Effector memory CD4-positive, alpha-beta T cell (primary cell): ENCODE measurements at regions not wholly inside any gene's neighbourhood (a gene's known extent, or its start where the extent isn't known, plus 50 kb on each side); places are given as distances from the start of the nearest gene placed in this dataset.

ENCODE experiments used
- DNase-seq, 3 donors: peaks; one replicate each; pipeline ENCODE4 v3.0.0-alpha.2; 2020
- H3K27ac ChIP-seq: 2 replicates; pipeline ENCODE4 v1.7.0; 2013; ENCODE audit warnings: mild to moderate bottlenecking, low read length, moderate library complexity; ENCODE audit not compliant: insufficient read depth, poor library complexity, severe bottlenecking
- H3K27me3 ChIP-seq: replicated peaks from 2 replicates; pipeline ENCODE4 v1.7.0; 2013; ENCODE audit warnings: mild to moderate bottlenecking, low read length; ENCODE audit not compliant: insufficient read depth, control insufficient read depth, poor library complexity, severe bottlenecking
- H3K36me3 ChIP-seq: 2 replicates; pipeline ENCODE4 v1.7.0; 2013; ENCODE audit warnings: mild to moderate bottlenecking, low read length, moderate library complexity; ENCODE audit not compliant: control insufficient read depth, insufficient read depth
- H3K4me1 ChIP-seq: 2 replicates; pipeline ENCODE4 v1.7.0; 2013; ENCODE audit warnings: low read length, mild to moderate bottlenecking; ENCODE audit not compliant: control insufficient read depth, insufficient read depth, poor library complexity, severe bottlenecking
- H3K4me3 ChIP-seq: 2 replicates; pipeline ENCODE4 v1.7.0; 2013; ENCODE audit warnings: low read length, low read depth, mild to moderate bottlenecking; ENCODE audit not compliant: insufficient read depth, poor library complexity, severe bottlenecking
- H3K9me3 ChIP-seq: 2 replicates; pipeline ENCODE4 v1.7.0; 2013; ENCODE audit warnings: mild to moderate bottlenecking, low read length, moderate library complexity; ENCODE audit not compliant: control insufficient read depth

DNA sequence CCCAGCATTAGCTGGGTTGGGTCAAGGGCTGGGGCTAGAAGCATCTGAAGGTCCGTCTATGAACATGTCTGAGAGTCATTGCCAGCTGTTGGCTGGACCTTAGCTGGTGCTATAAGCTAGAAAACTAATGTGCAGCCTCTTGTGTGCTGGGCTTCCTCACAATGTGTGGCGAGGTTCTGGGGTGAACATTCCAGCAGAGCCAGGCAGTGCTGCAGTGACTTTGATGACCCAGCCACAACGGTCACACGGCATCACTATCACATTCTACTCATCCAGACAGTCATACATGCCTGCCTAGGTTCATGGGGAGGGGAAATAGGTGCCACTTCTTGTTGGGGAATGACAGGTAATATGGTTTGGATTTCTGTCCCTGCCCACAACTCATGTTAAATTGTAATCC lies 260.5 kb downstream of the CYP26B1 start:
- Histone ChIP-seq H3K36me3 (no peaks in the 10 kb centered on the region), H3K27ac (no peak overlapping the region), H3K4me1 (no peaks in the 10 kb centered on the region), H3K27me3 (peaks cover 3% of the 10 kb centered on the region), H3K4me3 (no peak overlapping the region), H3K9me3 (no peaks in the 10 kb centered on the region)
- DNase-seq = no peak

DNA sequence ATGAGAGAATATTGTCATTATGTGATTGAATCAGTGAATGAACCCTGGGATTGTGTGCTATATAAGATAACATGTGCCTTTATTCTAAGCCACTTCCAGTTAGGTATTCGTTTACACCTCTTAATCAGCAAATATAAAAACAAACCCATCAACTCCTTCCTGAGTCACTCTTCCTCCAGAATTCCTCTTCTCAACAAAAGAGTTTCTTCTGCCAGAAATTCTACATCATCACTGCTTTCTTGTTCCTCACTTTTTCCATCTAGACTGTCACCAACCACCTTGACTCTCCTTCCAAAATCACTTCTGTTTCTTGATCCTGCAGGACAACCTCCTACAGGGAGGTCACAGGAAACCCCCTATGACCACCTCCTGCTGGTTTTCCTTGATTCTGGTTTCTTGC lies 261.4 kb downstream of the CYP26B1 start:
- no peaks in the 10 kb centered on the region for H3K36me3 ChIP-seq
- H3K4me1 ChIP-seq = no peaks in the 10 kb centered on the region
- H3K27ac ChIP-seq = no peak overlapping the region
- DNase-seq = no peak
- no peak overlapping the region for H3K4me3 ChIP-seq
- peaks cover 3% of the 10 kb centered on the region for H3K27me3 ChIP-seq
- no peaks in the 10 kb centered on the region for H3K9me3 ChIP-seq

DNA sequence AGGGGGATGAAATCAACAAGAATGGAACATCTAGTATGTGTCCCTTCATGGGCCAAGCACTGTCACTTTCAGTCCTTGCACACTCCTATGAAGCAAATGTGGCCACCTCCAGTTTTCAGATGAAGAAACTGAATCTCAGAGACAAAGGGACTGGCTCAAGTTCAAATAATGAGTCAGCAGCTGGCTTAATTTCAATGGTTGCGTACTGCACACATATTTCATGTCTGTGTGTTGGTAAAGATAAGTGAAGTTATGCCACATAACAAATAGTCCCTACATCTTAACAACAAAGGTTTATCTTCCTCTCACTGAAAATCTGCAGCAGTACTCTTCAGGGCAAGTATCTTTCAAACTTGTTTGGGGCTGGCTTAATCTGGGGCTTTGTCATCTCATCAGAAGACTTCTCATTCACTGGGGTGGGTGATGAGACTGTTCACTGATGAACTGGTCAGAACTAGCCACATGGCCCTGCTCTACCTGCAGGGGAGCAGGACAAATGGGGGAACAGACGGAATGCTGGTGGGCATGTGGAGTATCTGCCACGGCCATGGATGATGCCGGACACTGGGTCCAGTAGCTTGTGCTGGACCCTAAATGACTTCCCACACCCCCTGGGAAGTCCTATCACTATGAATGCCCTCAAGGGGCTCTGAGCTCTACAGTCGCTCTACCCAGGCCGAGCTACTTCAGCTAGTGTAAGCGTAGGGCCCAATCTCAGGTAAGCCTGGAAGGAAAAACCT lies 263.2 kb downstream of the CYP26B1 start:
- H3K27ac ChIP-seq = no peak overlapping the region
- no peak overlapping the region for H3K4me3 ChIP-seq
- H3K4me1 ChIP-seq = no peaks in the 10 kb centered on the region
- H3K36me3 ChIP-seq = no peaks in the 10 kb centered on the region
- H3K27me3 ChIP-seq = peaks cover 3% of the 10 kb centered on the region
- H3K9me3 ChIP-seq = no peaks in the 10 kb centered on the region
- no peak for DNase-seq

DNA sequence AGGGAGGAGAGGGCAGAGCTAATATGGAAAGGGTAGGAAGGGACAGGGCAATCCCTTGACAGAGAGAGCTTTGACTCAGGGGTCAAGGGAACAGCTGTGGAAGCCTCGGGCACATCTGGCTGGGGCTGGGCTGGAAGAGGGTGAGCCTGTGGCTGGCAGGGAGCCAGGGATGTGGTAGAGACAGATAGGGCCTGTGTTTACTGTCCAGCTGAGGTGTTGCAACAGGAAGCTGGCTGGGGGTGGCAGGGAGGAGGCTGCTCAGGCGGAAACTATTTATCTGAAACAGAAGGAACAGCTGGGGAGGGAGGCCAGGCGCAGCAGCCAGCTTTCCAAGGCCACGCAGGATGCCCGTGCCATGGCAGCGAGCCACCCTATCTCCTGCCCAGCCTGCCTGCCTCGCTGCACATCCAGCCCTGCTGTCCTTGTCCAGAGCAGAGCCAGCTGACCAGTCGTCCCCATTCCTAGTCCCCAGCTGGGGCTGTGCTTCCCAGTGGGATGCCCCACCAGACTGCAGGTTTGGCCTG lies 264.7 kb downstream of the CYP26B1 start:
- Histone ChIP-seq H3K9me3 (no peaks in the 10 kb centered on the region), H3K4me3 (no peak overlapping the region), H3K27me3 (peaks cover 3% of the 10 kb centered on the region), H3K4me1 (no peaks in the 10 kb centered on the region), H3K36me3 (no peaks in the 10 kb centered on the region), H3K27ac (no peak overlapping the region)
- DNase-seq = no peak

DNA sequence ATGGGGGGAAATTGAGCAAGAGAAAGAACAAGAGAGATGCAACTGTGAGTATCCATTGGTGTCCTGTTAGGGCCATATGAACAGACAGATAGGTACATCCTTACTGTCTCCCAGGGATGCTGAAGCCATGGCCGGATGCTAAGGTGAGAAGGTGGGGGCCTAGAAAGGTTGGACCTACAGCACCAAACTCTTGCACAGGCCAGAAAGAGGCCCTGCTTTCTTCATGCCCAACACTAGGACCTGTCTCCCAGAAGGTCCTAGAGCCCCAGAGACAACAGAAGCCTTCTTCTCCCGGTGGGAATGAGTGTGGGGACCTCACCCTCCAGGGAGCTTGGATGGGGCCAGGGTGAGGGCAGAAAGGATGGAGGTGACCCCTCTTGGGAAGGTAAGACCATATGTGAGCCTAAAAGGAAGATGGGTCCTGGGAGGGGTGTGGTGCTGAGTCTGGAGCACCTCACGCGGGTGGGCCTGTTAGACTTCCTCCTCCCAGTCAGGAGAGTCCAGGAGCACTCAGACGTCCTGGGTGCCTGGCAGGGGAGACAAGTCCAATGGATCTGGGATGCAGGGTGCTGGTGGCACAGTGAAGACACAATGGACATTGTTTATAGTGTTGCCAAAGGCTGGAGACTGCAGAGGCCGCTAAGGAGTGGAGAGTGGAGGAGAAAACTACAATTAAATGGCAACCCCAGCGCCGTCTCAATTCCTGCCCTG lies 265.3 kb downstream of the CYP26B1 start:
- Histone ChIP-seq H3K27ac (no peak overlapping the region), H3K9me3 (no peaks in the 10 kb centered on the region), H3K4me1 (no peaks in the 10 kb centered on the region), H3K27me3 (peaks cover 3% of the 10 kb centered on the region), H3K36me3 (no peaks in the 10 kb centered on the region), H3K4me3 (no peak overlapping the region)
- no peak for DNase-seq

DNA sequence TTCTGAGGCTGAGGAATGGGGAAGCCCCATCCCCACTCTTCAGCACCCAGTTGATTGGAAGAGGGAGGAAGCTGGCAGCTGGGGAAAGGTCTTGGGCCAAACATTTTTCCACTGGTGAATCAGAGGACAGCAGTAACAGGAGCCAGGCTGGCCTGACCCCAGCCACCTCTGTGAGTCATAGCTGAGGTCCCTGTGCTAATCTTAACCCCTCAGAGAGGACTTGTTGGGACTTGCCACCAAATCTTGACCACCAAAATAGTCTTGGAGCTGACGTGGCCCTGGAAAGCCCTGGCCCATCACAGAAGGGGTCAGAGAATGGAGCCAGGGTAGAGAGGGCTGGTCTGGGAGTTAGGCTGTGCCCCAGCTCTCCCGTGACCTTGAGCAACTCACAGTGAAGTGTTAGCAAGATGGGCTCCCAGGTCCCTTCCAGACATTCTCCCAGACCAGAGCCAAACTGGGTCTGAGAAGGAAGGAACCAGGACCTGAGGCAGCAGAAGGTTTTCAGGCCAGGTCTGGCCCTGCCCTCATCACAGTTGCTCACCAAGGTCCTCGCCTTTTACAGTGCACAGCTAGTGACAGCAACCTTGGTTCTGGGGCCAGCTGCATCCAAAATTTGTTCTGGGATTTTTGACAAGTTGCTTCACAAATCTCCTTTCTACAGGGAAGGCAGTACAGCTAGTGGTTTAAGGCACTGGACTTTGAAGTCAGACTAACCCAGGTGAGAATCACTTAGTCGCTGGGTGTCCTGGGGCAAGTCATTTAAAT lies 266.6 kb downstream of the CYP26B1 start:
- no peak overlapping the region for H3K27ac ChIP-seq
- no peaks in the 10 kb centered on the region for H3K4me1 ChIP-seq
- no peaks in the 10 kb centered on the region for H3K36me3 ChIP-seq
- no peak overlapping the region for H3K4me3 ChIP-seq
- no peaks in the 10 kb centered on the region for H3K9me3 ChIP-seq
- peaks cover 3% of the 10 kb centered on the region for H3K27me3 ChIP-seq
- no peak for DNase-seq

DNA sequence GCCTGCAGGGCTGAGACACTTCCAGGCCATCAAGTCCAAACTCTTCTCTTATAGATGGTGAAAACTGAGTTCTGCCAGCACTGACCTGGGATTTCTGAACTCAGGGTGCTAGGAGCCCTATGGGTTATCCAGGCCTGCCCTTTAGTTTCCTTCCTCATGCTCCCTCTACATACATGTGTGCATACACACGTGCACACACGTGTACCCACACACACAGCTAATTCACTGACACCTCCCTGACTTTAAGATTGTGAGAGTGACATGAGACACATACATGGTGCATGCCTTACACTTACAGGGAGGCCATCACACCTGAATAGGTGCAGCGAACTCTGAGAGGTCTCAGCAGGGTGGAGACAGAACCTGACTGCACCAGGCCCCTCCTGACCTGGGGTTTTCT lies 267.4 kb downstream of the CYP26B1 start:
- H3K27ac ChIP-seq = no peak overlapping the region
- no peaks in the 10 kb centered on the region for H3K36me3 ChIP-seq
- no peak for DNase-seq
- no peaks in the 10 kb centered on the region for H3K9me3 ChIP-seq
- no peak overlapping the region for H3K4me3 ChIP-seq
- no peaks in the 10 kb centered on the region for H3K4me1 ChIP-seq
- peaks cover under 1% of the 10 kb centered on the region for H3K27me3 ChIP-seq

DNA sequence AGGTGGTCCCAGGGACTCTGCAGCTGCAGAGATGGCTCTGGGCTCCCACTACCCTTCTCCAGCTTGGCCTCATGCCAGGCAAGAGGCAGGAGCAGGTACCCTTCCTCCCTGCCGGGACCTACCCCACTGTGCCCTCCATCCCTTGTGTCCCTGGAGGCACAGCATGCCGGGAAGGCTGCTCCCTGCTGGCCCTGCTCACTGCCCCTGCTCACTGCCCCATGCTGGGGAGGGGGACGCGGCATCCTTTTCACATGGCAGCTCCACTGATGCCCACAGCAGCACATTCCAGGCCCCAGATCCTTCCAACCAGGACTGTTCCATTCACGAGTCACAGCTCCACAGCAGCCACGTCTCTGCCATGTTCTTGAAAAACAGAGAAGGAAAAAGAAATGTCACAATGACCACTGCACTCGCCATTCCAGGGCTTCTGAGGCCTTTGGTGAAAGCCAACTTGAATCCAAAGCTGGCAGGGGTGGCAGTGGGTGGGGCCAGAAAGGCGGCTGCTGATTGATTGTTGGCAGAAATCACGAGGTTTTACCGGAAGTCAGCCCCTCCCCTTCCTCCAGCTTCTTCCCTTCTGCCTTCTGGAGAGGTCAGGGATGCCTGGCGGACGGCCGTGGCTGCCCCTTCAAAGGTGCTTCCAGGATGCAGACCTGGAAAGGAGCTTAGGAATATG lies 268.0 kb downstream of the CYP26B1 start:
- Histone ChIP-seq H3K4me3 (no peak overlapping the region), H3K27me3 (no peaks in the 10 kb centered on the region), H3K9me3 (no peaks in the 10 kb centered on the region), H3K27ac (no peak overlapping the region), H3K36me3 (no peaks in the 10 kb centered on the region), H3K4me1 (no peaks in the 10 kb centered on the region)
- no peak for DNase-seq

DNA sequence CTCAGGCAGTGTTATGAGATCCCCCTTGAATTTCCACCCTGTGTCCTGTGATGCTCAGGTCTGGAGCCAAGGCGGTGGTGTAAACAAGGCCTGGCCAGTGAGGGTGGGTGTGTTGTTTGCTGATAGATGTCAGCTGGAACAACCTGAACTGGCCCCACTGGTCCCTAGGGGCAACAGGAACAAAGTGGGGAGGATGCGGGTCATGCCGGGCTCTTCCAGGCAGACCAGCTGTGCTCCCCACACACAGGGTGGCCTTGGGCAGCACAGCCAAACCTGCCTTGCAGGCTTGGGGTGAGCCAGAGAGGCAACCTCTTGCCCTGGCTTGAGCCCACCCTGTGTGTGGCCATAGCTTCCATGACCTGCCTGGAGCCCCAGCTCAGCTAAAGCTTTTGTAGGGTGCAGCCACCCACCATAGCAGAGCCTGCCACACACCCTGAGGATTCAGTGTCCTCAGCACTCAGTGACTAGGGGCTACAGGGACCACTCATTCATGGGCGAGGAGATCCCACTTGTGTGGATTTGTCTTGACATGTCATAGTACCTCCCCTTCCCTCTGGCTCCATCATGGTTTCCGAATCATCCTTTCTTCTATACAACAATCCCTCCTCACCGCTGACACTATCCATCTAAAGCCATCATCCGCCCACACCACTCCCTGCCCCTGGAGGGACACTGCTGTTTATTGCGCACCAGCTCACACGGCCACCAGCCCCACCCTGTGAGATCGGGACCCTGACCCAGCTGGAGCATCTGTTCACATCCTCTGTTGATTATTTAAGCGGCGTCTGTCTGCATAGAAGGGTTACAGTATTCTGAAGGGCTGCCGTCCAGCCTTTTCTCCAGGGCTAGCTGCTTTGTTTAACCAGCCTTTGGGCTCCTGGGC lies 268.8 kb downstream of the CYP26B1 start:
- Histone ChIP-seq H3K4me3 (no peak overlapping the region), H3K27ac (no peak overlapping the region), H3K9me3 (no peaks in the 10 kb centered on the region), H3K4me1 (no peaks in the 10 kb centered on the region), H3K36me3 (no peaks in the 10 kb centered on the region), H3K27me3 (no peaks in the 10 kb centered on the region)
- DNase-seq = no peak
